NCI-H345 treated with DMSO at 0.1 percent for 48 hours (cell line): ENCODE measurements at regions not wholly inside any gene's neighbourhood (a gene's known extent, or its start where the extent isn't known, plus 50 kb on each side); places are given as distances from the start of the nearest gene placed in this dataset.

Source experiments
- DNase-seq: peaks from one replicate; lab custom pipeline; 2025; ENCODE audit not compliant: unreplicated experiment; lab: John Stamatoyannopoulos, UW

DNA sequence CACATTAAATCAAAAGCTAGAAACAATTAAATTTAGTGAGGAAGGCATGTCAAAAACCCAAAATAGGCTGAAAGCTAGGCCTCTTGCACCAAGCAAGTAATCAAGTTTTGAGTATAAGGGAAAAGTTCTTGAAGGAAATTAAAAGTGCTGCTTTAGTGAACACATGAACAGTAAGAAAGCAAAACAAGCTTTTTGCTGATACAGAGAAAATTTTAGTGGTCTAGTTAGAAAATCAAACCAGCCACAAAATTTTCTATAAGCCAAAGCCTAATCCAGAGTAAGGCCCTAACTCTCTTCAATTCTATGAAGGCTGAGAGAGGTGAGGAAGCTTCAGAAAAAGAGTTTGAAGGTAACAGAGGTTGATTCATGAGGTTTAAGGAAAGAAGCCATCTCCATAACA lies 116.2 kb downstream of the CYB561 start:
- no peak for DNase-seq

DNA sequence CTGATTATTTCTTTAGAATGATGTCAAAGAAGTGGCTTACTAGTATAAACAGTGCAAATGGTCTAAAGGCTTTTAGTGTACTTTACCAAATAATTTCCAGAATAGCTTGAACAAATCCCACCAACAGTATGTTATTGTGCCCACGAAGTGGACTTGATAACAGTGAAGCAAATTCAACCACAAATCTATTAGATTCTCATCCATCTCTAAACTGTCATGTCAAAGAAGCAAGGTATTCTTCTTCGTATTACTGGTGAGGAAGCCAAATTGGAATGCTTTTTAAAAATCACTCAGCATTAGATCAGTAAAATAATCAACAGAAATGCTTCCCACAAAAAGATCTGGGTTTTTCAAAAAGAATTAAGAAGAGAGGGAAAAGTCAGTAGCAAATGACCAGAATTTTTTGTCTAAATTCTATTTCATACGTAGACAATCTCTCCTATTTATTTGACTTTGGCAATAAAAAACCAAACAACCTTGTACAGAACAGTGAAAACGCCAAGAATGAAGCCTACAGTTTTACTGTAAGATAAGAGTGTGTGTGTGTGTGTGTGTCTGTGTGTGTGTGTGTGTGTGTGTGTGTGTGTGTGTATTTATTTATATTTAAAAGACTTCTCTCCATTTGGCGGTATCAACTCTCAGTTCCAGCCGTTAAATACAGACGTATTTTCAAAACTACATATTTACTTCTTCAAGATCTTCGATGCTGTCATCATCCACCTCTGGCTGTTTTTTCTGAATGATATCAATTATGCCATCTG lies 114.6 kb downstream of the CYB561 start:
- DNase-seq: no peak

DNA sequence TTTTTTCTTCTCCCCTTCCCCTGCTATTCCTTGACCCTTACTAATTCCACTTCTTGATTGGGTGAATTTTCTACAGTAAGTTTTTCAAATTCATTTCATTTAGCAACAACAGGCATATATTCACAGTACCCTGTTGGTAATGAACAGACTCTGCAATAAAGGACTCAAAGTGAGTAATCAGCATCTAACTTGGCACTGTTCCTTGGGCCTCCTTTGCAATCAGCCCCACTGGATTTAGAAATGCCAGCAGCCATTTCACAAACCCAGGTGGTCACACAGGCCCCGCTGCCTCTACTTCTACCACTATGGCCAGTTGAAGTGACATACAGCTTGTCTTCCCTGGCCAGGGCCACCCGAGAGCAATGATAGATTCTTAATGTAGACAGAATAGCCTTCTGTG lies 113.8 kb downstream of the CYB561 start:
- DNase-seq: no peak

DNA sequence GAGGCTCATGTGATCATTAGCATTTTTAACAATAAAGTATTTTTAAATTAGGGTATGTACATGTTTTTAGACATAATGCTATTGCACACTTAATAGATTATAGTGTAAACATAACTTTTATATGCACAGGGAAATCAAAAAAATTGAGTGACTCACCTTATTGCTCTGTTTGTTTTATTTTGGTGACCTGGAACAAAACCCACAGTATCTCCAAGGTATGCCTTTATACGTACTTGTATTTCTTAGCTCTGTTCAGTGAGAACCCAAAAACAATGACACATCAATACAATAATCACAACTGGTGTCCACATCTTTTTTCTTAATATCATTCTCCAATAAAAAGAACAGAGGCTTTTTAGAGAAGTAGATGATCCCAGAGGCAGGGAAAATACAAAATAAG lies 112.2 kb downstream of the CYB561 start:
- DNase-seq: no peak

DNA sequence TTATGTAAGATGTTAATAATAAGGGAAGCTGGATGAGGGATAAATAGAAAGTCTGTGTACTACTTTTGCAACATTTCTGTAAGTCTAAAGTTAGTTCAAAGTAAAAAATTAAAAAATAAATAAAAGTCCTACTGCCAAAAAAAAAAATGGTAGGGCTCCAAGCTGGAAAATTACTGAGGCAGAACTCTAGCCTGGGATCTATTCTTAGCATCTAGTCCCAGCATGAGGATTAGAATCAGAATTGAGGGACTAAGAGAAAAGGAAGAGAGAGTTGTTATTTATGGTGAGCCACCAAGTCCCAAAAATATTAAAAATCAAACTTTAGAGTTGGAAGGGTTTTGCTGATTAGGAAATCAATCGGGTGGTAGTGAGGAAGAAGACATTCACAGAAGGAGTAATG lies 110.3 kb downstream of the CYB561 start:
- no peak for DNase-seq

DNA sequence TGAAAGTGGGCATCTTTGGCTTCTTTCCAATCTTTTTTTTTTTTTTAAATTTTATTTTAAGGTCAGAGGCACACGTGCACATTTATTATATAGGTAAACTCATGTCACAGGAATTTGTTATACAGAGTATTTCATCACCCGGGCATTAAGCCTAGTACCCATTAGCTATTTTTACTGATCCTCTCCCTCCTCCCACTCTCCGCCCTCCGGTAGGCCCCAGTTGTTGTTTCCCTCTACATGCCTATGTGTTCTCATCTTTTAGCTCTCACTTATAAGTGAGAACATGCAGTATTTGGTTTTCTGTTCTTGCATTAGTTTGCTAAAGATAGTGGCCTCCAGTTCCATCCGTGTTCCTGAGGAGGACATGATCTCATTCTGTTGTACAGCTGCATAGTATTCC lies 108.5 kb downstream of the CYB561 start:
- DNase-seq: no peak

DNA sequence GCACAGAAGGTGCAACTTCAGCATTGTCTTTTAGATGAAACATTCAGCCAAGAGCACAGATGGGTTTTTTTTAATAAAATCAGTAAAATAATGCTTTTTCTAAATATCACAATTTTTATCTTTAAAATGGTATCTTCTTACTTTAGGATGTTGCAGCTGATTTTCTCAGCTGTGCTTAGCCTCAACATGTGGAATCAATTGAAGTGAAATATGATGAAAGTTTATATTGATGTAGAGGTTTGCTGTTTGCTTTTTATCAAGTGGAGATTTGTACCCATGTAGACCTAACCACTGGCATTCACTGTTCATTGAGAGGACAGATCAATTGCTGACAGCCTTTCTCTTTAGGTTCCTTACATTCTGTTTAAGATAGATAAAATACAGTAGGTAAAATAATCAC lies 107.8 kb downstream of the CYB561 start:
- no peak for DNase-seq

DNA sequence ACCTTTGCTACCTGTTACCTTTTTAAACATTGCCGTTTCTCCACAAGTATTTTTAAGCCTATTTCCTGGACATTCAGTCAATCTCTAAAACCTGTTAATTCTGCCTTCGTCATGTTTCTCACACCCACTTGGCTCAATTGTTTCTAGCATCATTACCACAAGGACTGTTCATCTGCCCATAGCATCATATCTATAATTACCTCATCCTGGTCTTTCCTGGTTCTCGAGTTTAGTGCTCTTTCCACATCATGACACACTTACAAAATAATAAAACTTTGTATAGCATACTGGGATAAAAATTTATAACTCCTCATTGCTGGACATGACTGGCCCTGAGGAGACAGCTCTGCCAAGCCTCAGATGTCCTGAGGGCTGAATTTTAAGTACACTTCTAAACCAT lies 104.8 kb downstream of the CYB561 start:
- no peak for DNase-seq

DNA sequence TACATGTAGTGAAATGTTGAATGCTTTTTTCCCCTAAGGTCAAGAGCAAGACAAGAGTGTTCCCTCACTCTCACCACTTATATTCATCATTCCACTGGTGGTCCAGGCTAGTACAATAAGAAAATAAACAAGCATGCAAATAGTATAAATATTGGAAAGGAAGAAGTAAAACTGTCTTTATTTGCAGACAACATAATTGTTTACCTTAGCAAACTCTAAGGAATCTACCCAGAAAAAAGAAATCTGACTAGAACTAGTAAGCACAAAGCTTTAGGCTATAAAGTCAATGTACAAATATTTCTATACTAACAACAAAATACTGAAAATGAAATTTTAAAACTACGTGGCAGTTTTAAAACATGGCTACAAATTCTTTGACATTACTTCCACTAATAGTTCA lies 101.7 kb downstream of the CYB561 start:
- DNase-seq: no peak

DNA sequence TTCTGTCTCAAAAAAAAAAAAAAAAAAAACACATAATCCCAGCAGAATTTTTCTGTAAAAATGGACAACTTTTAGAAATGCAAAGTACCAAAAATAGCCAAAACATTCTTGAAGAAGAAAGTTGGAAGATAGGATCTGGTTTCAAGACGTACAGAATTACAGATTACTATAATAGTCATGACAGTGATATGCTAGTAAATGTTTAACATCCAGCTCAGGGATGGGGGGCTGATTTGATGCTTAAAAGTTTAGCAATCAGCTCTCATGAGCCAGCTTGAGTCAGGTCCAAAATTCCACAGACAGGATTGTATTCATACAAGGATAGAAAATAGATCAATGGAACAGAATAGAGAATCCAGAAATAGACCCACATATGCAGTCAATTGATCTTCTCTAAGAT lies 100.5 kb downstream of the CYB561 start:
- no peak for DNase-seq

DNA sequence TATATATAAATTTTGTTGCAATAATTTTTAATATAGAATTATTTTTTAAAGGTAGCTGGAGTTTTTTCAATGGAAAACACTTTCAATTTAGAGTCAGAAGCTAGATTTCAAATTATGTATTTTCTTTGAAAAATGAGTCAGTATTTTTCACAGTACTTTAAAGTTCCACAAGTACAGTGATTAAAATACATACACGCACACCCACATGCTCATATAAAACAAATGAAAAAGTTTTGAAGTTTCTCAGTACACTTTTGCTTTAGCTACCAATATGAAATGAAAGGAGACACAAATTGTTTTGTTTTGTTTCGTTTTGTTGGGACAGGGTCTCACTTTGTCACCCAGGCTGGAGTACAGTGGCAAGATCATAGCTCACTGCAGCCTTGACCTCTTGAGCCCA lies 98.6 kb downstream of the CYB561 start:
- no peak for DNase-seq

DNA sequence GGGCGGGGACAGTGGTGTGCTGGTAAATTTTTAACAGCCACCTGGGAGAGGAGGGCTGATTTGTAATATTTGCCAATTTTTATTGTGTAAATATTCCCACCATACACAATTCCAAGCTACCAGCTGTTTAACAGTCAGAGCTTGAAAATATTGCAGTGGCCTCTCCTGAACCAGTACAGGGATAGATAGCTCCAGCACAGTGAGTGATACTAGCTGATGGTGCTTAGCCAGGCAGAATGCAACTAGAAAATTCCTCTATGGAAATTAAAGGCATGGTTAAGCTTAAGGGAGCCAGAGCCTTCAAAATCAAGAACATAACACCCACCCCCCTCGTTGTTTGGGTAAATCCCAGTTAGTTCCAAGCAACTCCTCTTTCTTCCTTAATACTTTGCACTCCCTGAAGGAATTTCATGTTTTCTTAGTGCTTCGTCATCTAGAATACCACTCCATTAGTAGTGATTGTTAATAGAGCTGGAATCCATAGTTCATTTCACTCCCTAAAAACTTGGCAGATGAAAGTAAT lies 96.6 kb downstream of the CYB561 start:
- DNase-seq: no peak

DNA sequence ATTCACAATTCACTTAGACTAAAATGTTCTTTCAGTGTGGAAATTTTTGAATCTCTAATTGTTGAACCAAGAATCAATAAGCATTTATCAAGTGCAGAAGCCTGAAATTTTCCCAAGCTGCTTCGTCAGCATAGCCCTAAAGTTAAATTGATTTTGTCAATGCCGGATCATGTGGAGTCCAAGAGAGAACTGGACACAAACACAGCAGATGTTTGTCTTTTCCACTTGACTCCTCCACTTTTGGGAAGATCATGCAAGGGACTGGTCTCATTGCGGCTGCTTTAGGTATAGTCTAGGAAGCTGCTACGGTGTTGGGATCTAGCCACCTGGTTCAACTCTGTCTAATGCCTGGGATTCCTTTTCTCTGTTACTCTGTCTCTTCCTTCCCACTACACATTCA lies 95.7 kb downstream of the CYB561 start:
- no peak for DNase-seq

DNA sequence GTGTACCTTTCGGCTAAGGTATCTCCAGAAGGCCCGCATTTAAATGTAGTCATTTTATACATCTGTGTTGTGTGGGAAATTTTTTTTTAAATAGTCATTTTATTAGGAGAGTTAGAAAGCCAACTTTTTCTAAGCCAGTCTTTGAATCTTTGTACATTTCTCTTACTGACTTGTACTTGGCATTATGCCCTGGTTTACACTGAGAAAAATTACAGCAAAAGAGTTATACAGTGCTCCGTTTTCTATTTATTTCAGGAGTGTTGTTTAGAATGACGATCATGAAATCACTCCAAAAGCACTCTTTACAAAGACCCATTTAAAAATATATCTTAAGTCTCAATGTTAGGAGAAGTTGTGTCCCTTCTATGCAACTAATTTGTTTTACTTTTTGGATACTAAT lies 91.8 kb downstream of the CYB561 start:
- no peak for DNase-seq

DNA sequence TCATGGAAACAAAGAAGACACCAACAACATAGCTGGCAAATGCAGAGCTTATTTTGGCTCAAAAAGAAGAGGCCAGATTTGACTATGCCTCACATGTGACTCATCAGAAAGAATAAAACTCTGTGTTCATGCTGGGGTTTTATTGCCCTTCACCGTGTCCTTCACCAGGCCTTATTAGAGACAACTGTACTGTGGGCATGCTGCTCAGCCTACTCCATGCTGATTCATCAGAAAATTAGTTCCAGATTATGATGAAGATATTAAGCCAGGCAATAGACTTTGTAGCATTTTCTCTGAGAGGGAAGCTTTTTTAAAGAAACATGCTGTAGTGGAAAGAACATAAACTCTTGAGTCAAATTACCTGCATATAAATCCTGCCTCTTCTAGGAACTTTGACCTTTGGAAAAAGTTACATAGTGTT lies 89.8 kb downstream of the CYB561 start:
- DNase-seq: no peak

DNA sequence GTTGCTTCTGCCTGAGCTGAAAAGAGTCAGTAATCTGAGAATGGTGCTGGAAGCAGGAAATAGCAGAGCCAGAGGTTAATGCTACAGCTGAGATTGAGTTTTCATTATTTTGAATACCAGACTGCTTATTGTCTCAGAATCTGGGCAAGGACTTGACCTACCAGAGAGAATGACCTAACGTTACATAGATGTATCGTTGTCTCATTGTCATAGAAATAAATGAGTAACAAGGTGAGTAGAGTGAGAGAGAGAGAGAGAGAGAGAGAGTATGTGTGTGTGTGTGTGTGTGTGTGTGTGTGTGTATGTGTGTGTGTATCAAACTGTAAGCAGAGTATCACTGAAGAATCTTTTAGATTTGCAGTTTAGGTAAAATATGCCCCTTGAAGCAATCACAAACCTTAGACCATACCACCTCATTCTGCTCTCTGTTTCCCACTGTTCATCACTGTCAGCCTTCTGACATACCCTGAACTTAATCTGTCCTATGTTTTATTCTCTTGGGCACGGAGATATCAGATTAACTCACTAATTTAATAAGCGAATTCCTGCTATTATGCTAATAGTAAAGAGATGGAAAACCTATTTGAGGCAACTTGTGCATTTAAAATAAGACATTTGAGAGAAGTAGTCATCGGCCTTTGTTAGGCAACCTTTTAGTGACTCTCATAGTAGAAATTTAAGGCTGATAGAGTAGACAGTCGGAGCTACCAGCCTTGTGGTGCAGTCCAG lies 87.8 kb downstream of the CYB561 start:
- no peak for DNase-seq

DNA sequence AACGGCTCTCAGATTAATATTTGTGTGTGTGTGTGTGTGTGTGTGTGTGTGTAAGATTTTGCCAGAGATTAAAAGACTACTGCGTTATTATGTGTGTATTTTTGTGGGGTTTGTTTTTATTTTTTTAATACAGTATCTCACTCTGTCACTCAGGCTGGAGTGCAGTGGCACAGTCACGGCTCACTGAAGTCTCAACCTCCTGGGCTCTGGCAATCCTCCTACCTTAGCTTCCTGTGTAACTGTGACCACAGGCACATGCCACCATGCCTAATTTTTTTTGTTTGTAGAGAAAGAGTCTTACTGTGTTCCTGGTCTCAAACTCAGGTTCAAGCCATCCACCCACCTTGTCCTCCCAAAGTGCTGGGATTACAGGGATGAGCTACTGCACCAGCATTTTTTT lies 87.2 kb downstream of the CYB561 start:
- DNase-seq: no peak

DNA sequence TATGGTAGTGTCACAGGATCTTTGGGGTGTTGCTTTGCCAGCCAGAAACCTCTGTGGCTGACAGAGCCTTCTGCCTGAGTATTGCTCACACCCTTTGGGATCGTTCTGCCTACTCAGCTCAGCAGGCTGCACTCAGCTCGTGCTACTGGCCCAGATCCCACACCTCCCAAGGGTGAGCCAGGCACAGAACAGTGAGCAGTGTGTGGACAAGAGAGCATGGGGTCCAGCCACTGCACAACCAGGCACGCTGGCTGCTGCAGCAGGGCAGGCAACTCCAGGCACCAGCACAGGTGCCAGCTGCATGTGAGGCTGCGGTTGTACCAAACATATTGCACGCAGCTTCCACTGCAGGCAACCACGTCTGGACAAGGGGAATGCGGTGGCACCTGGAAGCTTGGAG lies 84.9 kb downstream of the CYB561 start:
- no peak for DNase-seq

DNA sequence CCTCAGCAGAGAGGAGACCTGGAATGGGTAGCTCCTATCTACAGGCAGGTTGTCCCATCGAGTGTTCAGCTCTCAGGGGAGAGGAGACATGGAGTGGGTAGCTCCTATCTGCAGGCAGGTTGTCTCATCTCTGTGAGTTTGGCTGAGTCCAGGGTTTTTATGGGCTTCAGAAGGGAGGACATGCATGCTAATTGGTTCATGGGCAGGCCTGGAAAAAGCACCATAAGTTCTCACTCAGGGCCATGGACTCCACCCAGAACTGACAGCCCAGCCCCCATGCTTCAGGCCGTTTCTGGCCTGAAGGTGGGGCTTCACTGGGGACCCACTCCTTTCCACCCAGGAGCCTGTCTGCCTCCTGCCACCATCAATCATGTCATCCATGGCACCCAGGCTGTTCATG lies 84.0 kb downstream of the CYB561 start:
- no peak for DNase-seq

DNA sequence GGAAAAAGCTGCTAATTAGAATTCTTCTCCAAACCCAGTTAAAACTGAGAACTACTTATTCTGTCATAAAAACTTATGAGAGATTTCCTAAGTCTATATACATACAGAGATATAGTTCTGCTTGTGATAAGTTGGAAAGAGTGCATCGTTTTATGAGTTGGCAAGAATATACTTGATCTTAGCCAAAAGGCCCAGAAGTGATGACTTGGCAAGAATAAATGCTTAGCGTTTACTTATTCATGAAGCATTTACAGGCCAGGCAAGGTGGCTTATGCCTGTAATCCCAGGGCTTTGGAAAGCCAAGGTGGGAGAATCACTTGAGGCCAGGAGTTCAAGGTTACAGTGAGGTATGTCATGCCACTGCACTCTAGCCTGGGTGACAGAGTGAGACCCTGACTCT lies 81.7 kb downstream of the CYB561 start:
- DNase-seq: no peak

DNA sequence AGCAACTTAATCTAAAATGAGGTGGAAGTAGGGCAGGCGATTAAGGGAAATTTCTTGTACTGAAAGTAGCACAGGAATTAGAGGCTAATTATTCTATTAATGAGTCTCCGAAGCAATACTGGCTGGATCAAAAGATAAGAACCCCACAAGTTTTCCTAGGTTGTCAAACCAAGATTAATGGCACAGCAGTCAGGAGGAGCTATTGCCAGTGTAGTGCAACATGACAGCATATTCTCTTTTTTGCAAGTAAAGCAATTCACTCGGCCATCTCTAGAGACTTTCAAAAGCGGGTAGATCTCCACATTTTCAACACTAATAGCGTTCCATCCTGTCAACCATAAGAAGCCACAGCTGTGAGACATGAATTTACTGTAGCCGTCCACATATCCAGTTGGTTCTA lies 81.2 kb downstream of the CYB561 start:
- DNase-seq: no peak

DNA sequence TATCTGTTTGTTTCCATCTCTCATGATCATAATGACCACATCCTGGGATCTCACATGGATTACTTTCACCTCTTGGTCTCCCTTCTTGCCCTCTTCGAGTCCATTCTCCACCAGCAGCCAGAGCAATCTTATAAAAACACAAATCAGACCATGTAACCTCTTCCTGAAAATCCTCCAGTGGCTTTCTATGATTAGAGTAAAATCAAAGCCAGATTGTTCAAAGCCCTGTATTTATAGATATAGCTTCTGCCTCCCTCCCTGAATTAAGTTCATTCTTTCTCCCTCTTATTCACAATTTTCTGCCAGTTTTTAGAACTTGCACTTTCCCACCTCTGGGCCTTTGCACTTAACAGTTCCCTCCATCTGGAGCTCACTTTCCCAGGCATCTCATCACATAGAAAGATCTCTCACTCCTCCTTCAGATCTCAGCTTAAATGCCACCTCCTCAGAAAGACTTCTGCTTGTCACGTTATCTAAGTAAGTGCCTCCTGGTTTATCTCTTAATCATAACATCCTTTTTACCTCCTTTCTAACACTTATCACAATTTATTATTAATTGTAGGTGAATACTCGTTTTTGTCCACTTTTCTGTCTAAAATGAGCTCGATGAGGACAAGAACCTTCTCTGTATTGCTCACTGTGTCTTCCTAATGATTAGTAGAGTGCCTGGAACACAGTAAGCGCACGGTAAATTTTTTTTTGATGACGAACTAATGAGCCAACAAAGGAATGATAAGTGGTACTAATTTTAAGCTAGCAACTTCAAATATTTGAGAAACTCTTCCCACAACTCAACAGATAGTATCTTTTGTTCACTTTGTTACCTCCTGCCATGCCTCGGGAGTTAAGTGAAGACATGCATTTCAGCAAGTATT lies 80.5 kb downstream of the CYB561 start:
- no peak for DNase-seq
